ENCODE measurements at regions not wholly inside any gene's neighbourhood (a gene's known extent, or its start where the extent isn't known, plus 50 kb on each side); places are given as distances from the start of the nearest gene placed in this dataset.

GRCh38 chr4:126233483-126233882 is 918.7 kb downstream of the FAT4 start:
- Histone ChIP-seq H3K36me3 (ENCODE audit: insufficient read depth in 1 of 2, low read depth in 1 of 2) (no peaks in the 10 kb centered on the region), H3K4me1 (no peaks in the 10 kb centered on the region), H3K27me3 (ENCODE audit: insufficient read depth in 3 of 3, low read length in 2 of 3) (no peaks in the 10 kb centered on the region), H3K27ac (no peak overlapping the region), H3K9me3 (peaks cover 8% of the 10 kb centered on the region), H3K4me3 (no peak overlapping the region)
- WGBS, 3 donors = 94 to 98% (median 97%) methylated on average over 2 of the region's 2 CpGs
- ATAC-seq = no peak
- intact Hi-C loops (cut with DNase I) = no loop called here
- TF ChIP-seq, protein P1, sequence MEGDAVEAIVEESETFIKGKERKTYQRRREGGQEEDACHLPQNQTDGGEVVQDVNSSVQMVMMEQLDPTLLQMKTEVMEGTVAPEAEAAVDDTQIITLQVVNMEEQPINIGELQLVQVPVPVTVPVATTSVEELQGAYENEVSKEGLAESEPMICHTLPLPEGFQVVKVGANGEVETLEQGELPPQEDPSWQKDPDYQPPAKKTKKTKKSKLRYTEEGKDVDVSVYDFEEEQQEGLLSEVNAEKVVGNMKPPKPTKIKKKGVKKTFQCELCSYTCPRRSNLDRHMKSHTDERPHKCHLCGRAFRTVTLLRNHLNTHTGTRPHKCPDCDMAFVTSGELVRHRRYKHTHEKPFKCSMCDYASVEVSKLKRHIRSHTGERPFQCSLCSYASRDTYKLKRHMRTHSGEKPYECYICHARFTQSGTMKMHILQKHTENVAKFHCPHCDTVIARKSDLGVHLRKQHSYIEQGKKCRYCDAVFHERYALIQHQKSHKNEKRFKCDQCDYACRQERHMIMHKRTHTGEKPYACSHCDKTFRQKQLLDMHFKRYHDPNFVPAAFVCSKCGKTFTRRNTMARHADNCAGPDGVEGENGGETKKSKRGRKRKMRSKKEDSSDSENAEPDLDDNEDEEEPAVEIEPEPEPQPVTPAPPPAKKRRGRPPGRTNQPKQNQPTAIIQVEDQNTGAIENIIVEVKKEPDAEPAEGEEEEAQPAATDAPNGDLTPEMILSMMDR (IDR thresholded peaks at IDR 0.05) = no peak
- DNase-seq = no peak

- Histone ChIP-seq H3K36me3 (ENCODE audit: insufficient read depth in 1 of 2, low read depth in 1 of 2) (no peaks in the 10 kb centered on the region), H3K4me1 (no peaks in the 10 kb centered on the region), H3K27ac (no peak overlapping the region), H3K27me3 (ENCODE audit: insufficient read depth in 3 of 3, low read length in 2 of 3) (no peaks in the 10 kb centered on the region), H3K4me3 (no peak overlapping the region), H3K9me3 (peaks cover 8% of the 10 kb centered on the region)
- TF ChIP-seq, protein P1 (IDR thresholded peaks at IDR 0.05) = no peak
- DNase-seq (no peak), ATAC-seq (no peak)
- intact Hi-C loops (cut with DNase I) = no loop called here
Measured at GRCh38 chr4:126238013-126238412, 923.3 kb downstream of the FAT4 start.

- Histone ChIP-seq H3K4me1 (no peaks in the 10 kb centered on the region), H3K27ac (no peak overlapping the region), H3K4me3 (no peak overlapping the region), H3K9me3 (peaks cover 6% of the 10 kb centered on the region), H3K27me3 (ENCODE audit: insufficient read depth in 3 of 3, low read length in 2 of 3) (no peaks in the 10 kb centered on the region), H3K36me3 (ENCODE audit: insufficient read depth in 1 of 2, low read depth in 1 of 2) (no peaks in the 10 kb centered on the region)
- intact Hi-C loops (cut with DNase I) = no loop called here
- no peak for ATAC-seq
- WGBS, 3 donors = 76 to 81% (median 77%) methylated on average over 2 of the region's 2 CpGs
- no peak for DNase-seq
- TF ChIP-seq, protein P1 (IDR thresholded peaks at IDR 0.05) = no peak
Measured at GRCh38 chr4:126241634-126242033, 926.9 kb downstream of the FAT4 start.

GRCh38 chr4:126242679-126243390 is 928.1 kb downstream of the FAT4 start:
- ATAC-seq (no peak), DNase-seq (peak; percentile 21 to 58)
- TF ChIP-seq, protein P1 (IDR thresholded peaks at IDR 0.05) = no peak
- peaks cover 9% of the 10 kb centered on the region for H3K9me3 ChIP-seq
- no peaks in the 10 kb centered on the region for H3K36me3 ChIP-seq (ENCODE audit: insufficient read depth in 1 of 2, low read depth in 1 of 2)
- H3K27me3 ChIP-seq (ENCODE audit: insufficient read depth in 3 of 3, low read length in 2 of 3) = no peaks in the 10 kb centered on the region
- intact Hi-C loops (cut with DNase I) = no loop called here
- H3K4me1 ChIP-seq = no peaks in the 10 kb centered on the region
- no peak overlapping the region for H3K4me3 ChIP-seq
- 51 to 56% (median 53%) methylated on average over 7 of the region's 7 CpGs for WGBS, 3 donors
- H3K27ac ChIP-seq = no peak overlapping the region

DNA sequence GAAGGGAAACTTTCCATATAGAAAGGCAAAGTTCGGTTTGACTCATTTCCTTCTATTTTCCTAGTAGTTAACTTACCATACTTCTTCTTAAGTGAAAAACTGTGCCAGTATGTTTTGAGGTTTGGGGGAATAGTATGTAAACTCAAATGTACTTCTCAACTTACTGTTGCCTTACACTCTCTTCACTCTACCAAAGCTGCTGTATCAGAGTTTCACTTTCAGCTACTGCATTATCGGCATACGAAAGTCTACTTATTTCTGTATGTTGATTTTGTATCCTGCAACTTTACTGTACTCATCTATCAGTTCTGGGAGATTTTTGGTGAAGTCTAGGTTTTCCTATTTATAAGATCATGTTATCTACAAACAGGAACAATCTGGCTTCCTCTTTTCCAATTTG is 932.7 kb downstream of the FAT4 start:
- Histone ChIP-seq H3K4me3 (no peak overlapping the region), H3K27me3 (ENCODE audit: insufficient read depth in 3 of 3, low read length in 2 of 3) (no peaks in the 10 kb centered on the region), H3K27ac (no peak overlapping the region), H3K4me1 (no peaks in the 10 kb centered on the region), H3K36me3 (ENCODE audit: insufficient read depth in 1 of 2, low read depth in 1 of 2) (no peaks in the 10 kb centered on the region), H3K9me3 (peaks cover 9% of the 10 kb centered on the region)
- ATAC-seq (no peak), DNase-seq (no peak)
- WGBS, 3 donors = 82 to 88% (median 87%) methylated on average over 3 of the region's 3 CpGs
- TF ChIP-seq, protein P1 (IDR thresholded peaks at IDR 0.05) = no peak
- intact Hi-C loops (cut with DNase I) = no loop called here

Data from psoas muscle (tissue), 7 donors.